H1 (cell line): ENCODE measurements at regions not wholly inside any gene's neighbourhood (a gene's known extent, or its start where the extent isn't known, plus 50 kb on each side); places are given as distances from the start of the nearest gene placed in this dataset.

Experiments
- CTCF ChIA-PET: fragments of 300-600 bp; sonication (Branson Sonifier 250); formaldehyde crosslinking; loops from one replicate; lab custom pipeline; 2021; ENCODE audit not compliant: partially characterized antibody; lab: Charles Lee
- POLR2A ChIA-PET: fragments of 300-600 bp; sonication (Branson Sonifier 250); formaldehyde crosslinking; loops from one replicate; lab custom pipeline; 2021; ENCODE audit warnings: inconsistent platforms; ENCODE audit not compliant: partially characterized antibody; lab: Charles Lee
- DNase-seq, 2 experiments: peaks; one replicate each; pipeline versions ENCODE4 v3.0.0 to v3.0.0-alpha.2; 2010 to 2022; ENCODE audit warnings: low spot score in 2 of 2, low read depth in 1 of 2, mixed read lengths in 1 of 2
- FAIRE-seq: peaks from 2 replicates; lab custom pipeline; 2011; peaks lifted over from hg19 to GRCh38; lab: Jason Lieb, UNC
- H2AFZ ChIP-seq: 2 replicates; pipeline ENCODE4 v1.8.1; 2012; ENCODE audit warnings: low read length, inconsistent platforms
- H2AK5ac ChIP-seq: 2 replicates; pipeline ENCODE4 v1.6.1; 2013; ENCODE audit warnings: low read depth, low read length
- H2BK120ac ChIP-seq: replicated peaks from 2 replicates; pipeline ENCODE3; 2013; ENCODE audit warnings: low read depth, low read length, inconsistent platforms
- H2BK12ac ChIP-seq: 2 replicates; pipeline ENCODE4 v1.6.1; 2013; ENCODE audit warnings: low read depth, low read length
- H2BK15ac ChIP-seq: 2 replicates; pipeline ENCODE4 v1.6.1; 2013; ENCODE audit warnings: low read length
- H2BK20ac ChIP-seq: 2 replicates; pipeline ENCODE4 v1.6.1; 2013; ENCODE audit warnings: low read length
- H2BK5ac ChIP-seq: 2 replicates; pipeline ENCODE4 v1.6.1; 2013; ENCODE audit warnings: low read depth, low read length
- H3K14ac ChIP-seq: 2 replicates; pipeline ENCODE4 v1.6.1; 2013; ENCODE audit warnings: inconsistent platforms; ENCODE audit not compliant: insufficient read length
- H3K18ac ChIP-seq: 2 replicates; pipeline ENCODE4 v1.6.1; 2013; ENCODE audit warnings: low read length; ENCODE audit errors: extremely low read depth
- H3K23ac ChIP-seq: 2 replicates; pipeline ENCODE4 v1.6.1; 2013; ENCODE audit warnings: inconsistent platforms; ENCODE audit not compliant: insufficient read length
- H3K23me2 ChIP-seq: 2 replicates; pipeline ENCODE4 v1.6.1; 2013; ENCODE audit warnings: low read depth, low read length
- H3K27ac ChIP-seq: 2 replicates; pipeline ENCODE4 v1.6.1; 2011; ENCODE audit warnings: low read depth, low read length, inconsistent platforms
- H3K27me3 ChIP-seq, 4 experiments: replicated peaks in 1 of 4; 1 replicate in 1 of 4; 2 replicates in 3 of 4; pipeline versions ENCODE4 v1.6.1 to v1.8.1; 2011 to 2013; ENCODE audit warnings: low read length in 3 of 4, mild to moderate bottlenecking in 3 of 4, inconsistent platforms in 2 of 4, mixed read lengths in 2 of 4, moderate library complexity in 1 of 4; ENCODE audit not compliant: control insufficient read depth in 3 of 4, insufficient read depth in 3 of 4; ENCODE audit errors: extremely low read depth in 1 of 4
- H3K36me3 ChIP-seq, 4 experiments: 2 replicates each; pipeline versions ENCODE4 v1.6.1 to v1.8.1; 2011 to 2013; ENCODE audit warnings: mild to moderate bottlenecking in 4 of 4, low read length in 3 of 4, moderate library complexity in 2 of 4, control low read depth in 1 of 4, inconsistent platforms in 1 of 4; ENCODE audit not compliant: insufficient read depth in 4 of 4, control insufficient read depth in 2 of 4
- H3K4ac ChIP-seq: replicated peaks from 2 replicates; pipeline ENCODE3; 2013; ENCODE audit warnings: low read length, low read depth, mixed read lengths, inconsistent platforms; ENCODE audit not compliant: insufficient read length
- H3K4me1 ChIP-seq, 4 experiments: replicated peaks in 1 of 4; 1 replicate in 1 of 4; 2 replicates in 3 of 4; pipeline versions ENCODE4 v1.6.1 to v1.8.1; 2011 to 2013; ENCODE audit warnings: low read length in 3 of 4, inconsistent platforms in 2 of 4, mixed read lengths in 1 of 4; ENCODE audit not compliant: insufficient read depth in 4 of 4, control insufficient read depth in 3 of 4
- H3K4me2 ChIP-seq, 2 experiments: 2 replicates each; pipeline versions ENCODE4 v1.6.1 to v1.8.1; 2011 to 2013; ENCODE audit warnings: low read depth in 2 of 2, low read length in 2 of 2, control low read depth in 1 of 2, inconsistent platforms in 1 of 2, mild to moderate bottlenecking in 1 of 2; ENCODE audit not compliant: insufficient read depth in 1 of 2
- H3K4me3 ChIP-seq, 4 experiments: fragments of 200-600, 300-600 bp in 1 of 4; sonication (generic), shearing (Covaris generic), sonication (Bioruptor Twin) in 1 of 4; 2 replicates each; pipeline versions ENCODE4 v1.5.1 to v1.8.1; 2011 to 2016; ENCODE audit warnings: low read length in 4 of 4, low read depth in 3 of 4, control low read depth in 2 of 4, inconsistent platforms in 2 of 4, mild to moderate bottlenecking in 2 of 4, mixed read lengths in 1 of 4, moderate library complexity in 1 of 4; ENCODE audit not compliant: insufficient read depth in 2 of 4; ENCODE audit errors: extremely low read depth in 1 of 4
- H3K56ac ChIP-seq: replicated peaks from 2 replicates; pipeline ENCODE3; 2013; ENCODE audit warnings: low read depth, mild to moderate bottlenecking, mixed read lengths, low read length, inconsistent platforms; ENCODE audit not compliant: insufficient read length
- H3K79me1 ChIP-seq: 2 replicates; pipeline ENCODE4 v1.6.1; 2013; ENCODE audit warnings: low read depth, low read length, control low read depth
- H3K79me2 ChIP-seq, 2 experiments: 2 replicates each; pipeline versions ENCODE4 v1.6.1 to v1.8.1; 2012 to 2013; ENCODE audit warnings: low read length in 2 of 2, mild to moderate bottlenecking in 2 of 2, inconsistent platforms in 1 of 2; ENCODE audit not compliant: insufficient read depth in 2 of 2, control insufficient read depth in 1 of 2
- H3K9ac ChIP-seq, 4 experiments: replicated peaks in 1 of 4; 1 replicate in 1 of 4; 2 replicates in 3 of 4; pipeline versions ENCODE4 v1.6.1 to v1.8.1; 2011 to 2013; ENCODE audit warnings: low read depth in 3 of 4, low read length in 3 of 4, control low read depth in 2 of 4, mild to moderate bottlenecking in 2 of 4, moderate library complexity in 2 of 4, inconsistent platforms in 1 of 4; ENCODE audit errors: extremely low read depth in 1 of 4
- H3K9me3 ChIP-seq, 2 experiments: 2 replicates each; pipeline versions ENCODE4 v1.6.1 to v1.8.1; 2012 to 2013; ENCODE audit warnings: mild to moderate bottlenecking in 2 of 2, moderate library complexity in 2 of 2, control low read depth in 1 of 2, inconsistent platforms in 1 of 2, low read depth in 1 of 2, low read length in 1 of 2, mixed read lengths in 1 of 2; ENCODE audit not compliant: insufficient read depth in 2 of 2
- H4K20me1 ChIP-seq, 2 experiments: replicated peaks in 1 of 2; 2 replicates each; pipeline versions ENCODE3 to v1.8.1; 2011 to 2013; ENCODE audit warnings: inconsistent platforms in 2 of 2, low read length in 2 of 2, mild to moderate bottlenecking in 1 of 2; ENCODE audit not compliant: insufficient read depth in 2 of 2, control insufficient read depth in 1 of 2
- H4K5ac ChIP-seq: 2 replicates; pipeline ENCODE4 v1.6.1; 2013; ENCODE audit warnings: low read length, low read depth, mixed read lengths, inconsistent platforms; ENCODE audit not compliant: insufficient read length
- H4K8ac ChIP-seq: 2 replicates; pipeline ENCODE4 v1.8.0; 2013; ENCODE audit warnings: mild to moderate bottlenecking, moderate library complexity, low read length, inconsistent platforms; ENCODE audit not compliant: insufficient read depth; ENCODE audit errors: extremely low read depth
- H4K91ac ChIP-seq: replicated peaks from 2 replicates; pipeline ENCODE3; 2013; ENCODE audit warnings: low read length, mixed read lengths, inconsistent platforms; ENCODE audit not compliant: insufficient read length
- CEBPB ChIP-seq: IDR thresholded peaks from 2 replicates; pipeline ENCODE4 v1.6.1; 2012; ENCODE audit warnings: low read depth, low read length
- MAFK ChIP-seq: IDR thresholded peaks from 2 replicates; pipeline ENCODE4 v1.6.1; 2012; ENCODE audit warnings: low read depth, mild to moderate bottlenecking, improper control_type of control experiment, low read length
- SIN3A ChIP-seq, 2 experiments: IDR thresholded peaks in 1 of 2; conservative IDR thresholded peaks in 1 of 2; 2 replicates each; pipeline ENCODE4 v1.6.1; 2011 to 2012; ENCODE audit warnings: low read length in 2 of 2, improper control_type of control experiment in 1 of 2, low read depth in 1 of 2, mild to moderate bottlenecking in 1 of 2
- SIX5 ChIP-seq: IDR thresholded peaks from 2 replicates; pipeline ENCODE4 v1.6.1; 2011; ENCODE audit warnings: mild to moderate bottlenecking, low read depth, low read length
- SP2 ChIP-seq: IDR thresholded peaks from 2 replicates; pipeline ENCODE4 v1.6.1; 2012; ENCODE audit warnings: mild to moderate bottlenecking, low read length, inconsistent platforms
- SRF ChIP-seq: IDR thresholded peaks from 2 replicates; pipeline ENCODE4 v1.6.1; 2011; ENCODE audit warnings: mild to moderate bottlenecking, low read depth, low read length, moderate library complexity
- USF2 ChIP-seq: IDR thresholded peaks from 2 replicates; pipeline ENCODE4 v1.6.1; 2011; ENCODE audit warnings: low read length, improper control_type of control experiment
- whole genome bisulfite sequencing, 2 experiments: shearing (Covaris generic) in 1 of 2; methylation state at CpG; one replicate each; pipeline versions ENCODE4 v1.1.6 to v1.1.7; 2013 to 2015; ENCODE audit warnings: low lambda C conversion rate in 2 of 2, mixed read lengths in 2 of 2, inconsistent platforms in 1 of 2, low coverage in 1 of 2, missing lambda C conversion rate in 1 of 2; ENCODE audit not compliant: insufficient replicate concordance in 2 of 2, insufficient coverage in 1 of 2, insufficient read length in 1 of 2; ENCODE audit errors: extremely low coverage in 1 of 2, missing lambda C conversion rate in 1 of 2; 5-methylcytosine and 5-hydroxymethylcytosine counted together

GRCh38 chr1:5810553-5811270 is 181.5 kb downstream of the NPHP4 start:
- Histone ChIP-seq H4K5ac (no peak overlapping the region), H3K79me1 (no peaks in the 10 kb centered on the region), H3K9ac (no peak overlapping the region), H2BK12ac (no peak overlapping the region), H4K91ac (no peak overlapping the region), H3K27me3 (no peaks in the 10 kb centered on the region), H3K23me2 (peaks cover 13% of the 10 kb centered on the region; the same call in 1 of the 2 replicates), H2BK5ac (no peak overlapping the region), H2BK120ac (no peak overlapping the region), H3K4me1 (peaks cover 0 to 2% (median 0%) of the 10 kb centered on the region in 4 experiments; a peak in 1 of 7 replicates), H4K20me1 (peaks cover 0 to 9% of the 10 kb centered on the region in 2 experiments), H2BK20ac (no peak overlapping the region), H3K23ac (no peak overlapping the region), H2BK15ac (no peak overlapping the region), H3K79me2 (no peaks in the 10 kb centered on the region), H2AK5ac (no peak overlapping the region), H3K9me3 (peaks cover 0 to 5% of the 10 kb centered on the region in 2 experiments; a peak in 1 of 4 replicates), H3K4ac (no peak overlapping the region), H4K8ac (no peak overlapping the region), H3K14ac (no peak overlapping the region), H3K18ac (no peak overlapping the region), H2AFZ (no peak overlapping the region), H3K27ac (no peak overlapping the region), H3K36me3 (no peaks in the 10 kb centered on the region), H3K4me3 (no peak overlapping the region), H3K4me2 (no peak overlapping the region; a peak in 1 of 4 replicates), H3K56ac (no peak overlapping the region)
- TF ChIP-seq SIN3A (conservative IDR thresholded peaks at IDR 0.05 in 1 of 2, IDR thresholded peaks at IDR 0.05 in 1 of 2; ENCODE audit: low read depth in 1 of 2, low read length in 2 of 2) (no peak), CEBPB (0 out of 2 replicates have a peak, but pooled peaks have one; percentile 18), SIX5 (no peak), USF2 (no peak), SRF (no peak), MAFK (no peak), SP2 (no peak)
- WGBS, 2 experiments, result 85% methylated on average over 11 of the region's 11 CpGs; no CpG with 5 or more reads in 1 of the 2 experiments
- ChIA-PET CTCF (interaction anchor here (0.9 to 1.2 kb wide), 4 partner anchors 13 to 105 kb away, joined by 3 to 4 read pairs (median 4); no protein-coding TSS in a partner anchor), POLR2A (no interaction called here)
- FAIRE-seq (peak; percentile 32), DNase-seq (no peak)
